H9 (cell line): ENCODE measurements at regions not wholly inside any gene's neighbourhood (a gene's known extent, or its start where the extent isn't known, plus 50 kb on each side); places are given as distances from the start of the nearest gene placed in this dataset.

Experiments used
- DNase-seq: peaks from one replicate; pipeline ENCODE4 v3.0.0-alpha.2; 2017
- H2AFZ ChIP-seq: one replicate; pipeline ENCODE4 v1.6.1; 2013; ENCODE audit warnings: mild to moderate bottlenecking, low read length, control low read depth, moderate library complexity
- H2AK5ac ChIP-seq: 2 replicates; pipeline ENCODE4 v1.6.1; 2013; ENCODE audit warnings: low read length, control low read depth, mixed read lengths; ENCODE audit not compliant: insufficient read length
- H2BK120ac ChIP-seq: one replicate; pipeline ENCODE4 v1.6.1; 2013; ENCODE audit warnings: low read depth, mild to moderate bottlenecking, low read length, control low read depth, inconsistent platforms; ENCODE audit not compliant: poor library complexity, severe bottlenecking
- H2BK12ac ChIP-seq: 2 replicates; pipeline ENCODE4 v1.6.1; 2013; ENCODE audit warnings: low read length, control low read depth, mixed read lengths, low read depth; ENCODE audit not compliant: insufficient read length
- H2BK15ac ChIP-seq: 2 replicates; pipeline ENCODE4 v1.6.1; 2013; ENCODE audit warnings: low read depth, low read length, control low read depth
- H2BK20ac ChIP-seq: one replicate; pipeline ENCODE4 v1.6.1; 2013; ENCODE audit warnings: low read depth, mild to moderate bottlenecking, low read length, control low read depth, inconsistent platforms; ENCODE audit not compliant: poor library complexity, severe bottlenecking
- H2BK5ac ChIP-seq: 2 replicates; pipeline ENCODE4 v1.6.1; 2013; ENCODE audit warnings: low read length, control low read depth, mixed read lengths; ENCODE audit not compliant: insufficient read length
- H3K14ac ChIP-seq: 2 replicates; pipeline ENCODE4 v1.6.1; 2013; ENCODE audit warnings: low read length, control low read depth; ENCODE audit not compliant: insufficient read depth
- H3K18ac ChIP-seq: 2 replicates; pipeline ENCODE4 v1.6.1; 2013; ENCODE audit warnings: low read depth, mild to moderate bottlenecking, mixed read lengths, low read length, control low read depth; ENCODE audit not compliant: insufficient read length
- H3K23ac ChIP-seq: 2 replicates; pipeline ENCODE4 v1.6.1; 2013; ENCODE audit warnings: low read length, control low read depth, mixed read lengths, low read depth; ENCODE audit not compliant: insufficient read length
- H3K23me2 ChIP-seq: 2 replicates; pipeline ENCODE4 v1.6.1; 2013; ENCODE audit warnings: low read depth, mild to moderate bottlenecking, mixed read lengths, low read length, control low read depth; ENCODE audit not compliant: insufficient read length, poor library complexity, severe bottlenecking
- H3K27ac ChIP-seq: 2 replicates; pipeline ENCODE4 v1.5.1; 2013; ENCODE audit warnings: low read length, control low read depth, mixed read lengths, low read depth; ENCODE audit not compliant: insufficient read length
- H3K27me3 ChIP-seq: 2 replicates; pipeline ENCODE4 v1.6.1; 2013; ENCODE audit warnings: low read length, control low read depth, inconsistent platforms; ENCODE audit not compliant: insufficient read depth
- H3K4ac ChIP-seq: 2 replicates; pipeline ENCODE4 v1.6.1; 2013; ENCODE audit warnings: low read depth, mild to moderate bottlenecking, control low read depth, inconsistent platforms, low read length, moderate library complexity
- H3K4me1 ChIP-seq: 2 replicates; pipeline ENCODE4 v1.6.1; 2013; ENCODE audit warnings: low read length, control low read depth, inconsistent platforms; ENCODE audit not compliant: insufficient read depth
- H3K4me2 ChIP-seq: 2 replicates; pipeline ENCODE4 v1.6.1; 2013; ENCODE audit warnings: low read length, control low read depth, mixed read lengths; ENCODE audit not compliant: insufficient read length, insufficient read depth
- H3K56ac ChIP-seq: 2 replicates; pipeline ENCODE4 v1.6.1; 2013; ENCODE audit warnings: low read depth, mild to moderate bottlenecking, mixed read lengths, low read length, control low read depth; ENCODE audit not compliant: insufficient read length
- H3K79me1 ChIP-seq: 2 replicates; pipeline ENCODE4 v1.6.1; 2013; ENCODE audit warnings: low read depth, mild to moderate bottlenecking, moderate library complexity, low read length, control low read depth, inconsistent platforms; ENCODE audit not compliant: insufficient read depth, poor library complexity, severe bottlenecking
- H3K79me2 ChIP-seq: 2 replicates; pipeline ENCODE4 v1.6.1; 2013; ENCODE audit warnings: low read length, control low read depth, inconsistent platforms; ENCODE audit not compliant: insufficient read depth
- H3K9ac ChIP-seq: 2 replicates; pipeline ENCODE4 v1.6.1; 2013; ENCODE audit warnings: low read length, control low read depth, mixed read lengths; ENCODE audit not compliant: insufficient read length; ENCODE audit errors: extremely low read depth
- H3K9me3 ChIP-seq: one replicate; pipeline ENCODE4 v1.6.1; 2013; ENCODE audit warnings: low read depth, low read length, inconsistent platforms; ENCODE audit not compliant: control insufficient read depth
- H3T11ph ChIP-seq: one replicate; pipeline ENCODE4 v1.6.1; 2013; ENCODE audit warnings: mild to moderate bottlenecking, low read length, control low read depth, inconsistent platforms
- H4K20me1 ChIP-seq: one replicate; pipeline ENCODE4 v1.6.1; 2013; ENCODE audit not compliant: control insufficient read depth, insufficient read length, insufficient read depth
- H4K5ac ChIP-seq: 2 replicates; pipeline ENCODE4 v1.6.1; 2013; ENCODE audit warnings: low read depth, mild to moderate bottlenecking, mixed read lengths, low read length, control low read depth; ENCODE audit not compliant: insufficient read length
- H4K8ac ChIP-seq: replicated peaks from 2 replicates; pipeline ENCODE4 v1.6.1; 2013; ENCODE audit warnings: low read length, control low read depth, mixed read lengths, low read depth; ENCODE audit not compliant: insufficient read length
- H4K91ac ChIP-seq: 2 replicates; pipeline ENCODE4 v1.6.1; 2013; ENCODE audit warnings: low read depth, mild to moderate bottlenecking, moderate library complexity, mixed read lengths, low read length, control low read depth; ENCODE audit not compliant: insufficient read length
- H3K27ac Mint-ChIP-seq, 3 experiments: 2 replicates in 2 of 3; 3 replicates in 1 of 3; pipeline ENCODE4 v1.8.0; 2020 to 2021; ENCODE audit warnings: mixed read lengths in 3 of 3, mild to moderate bottlenecking in 1 of 3, moderate library complexity in 1 of 3
- H3K27me3 Mint-ChIP-seq: 2 replicates; pipeline ENCODE4 v1.8.0; 2021; ENCODE audit warnings: low read depth, mild to moderate bottlenecking, moderate library complexity, mixed read lengths
- H3K36me3 Mint-ChIP-seq, 3 experiments: 2 replicates in 2 of 3; 3 replicates in 1 of 3; pipeline ENCODE4 v1.8.0; 2020 to 2021; ENCODE audit warnings: low read depth in 3 of 3, mixed read lengths in 3 of 3; ENCODE audit not compliant: insufficient read depth in 1 of 3
- H3K4me1 Mint-ChIP-seq, 2 experiments: 2 replicates each; pipeline ENCODE4 v1.8.0; 2020; ENCODE audit warnings: mixed read lengths in 2 of 2
- H3K4me3 Mint-ChIP-seq, 2 experiments: 2 replicates in 1 of 2; 3 replicates in 1 of 2; pipeline ENCODE4 v1.8.0; 2020 to 2021; ENCODE audit warnings: mild to moderate bottlenecking in 2 of 2, mixed read lengths in 2 of 2, moderate library complexity in 1 of 2
- H3K9me3 Mint-ChIP-seq, 2 experiments: 2 replicates in 1 of 2; 3 replicates in 1 of 2; pipeline ENCODE4 v1.8.0; 2020; ENCODE audit warnings: mild to moderate bottlenecking in 2 of 2, mixed read lengths in 2 of 2, moderate library complexity in 1 of 2
- CTCF ChIP-seq: fragments of 200-600 bp; sonication (generic); conservative IDR thresholded peaks from 3 replicates; pipeline ENCODE4 v1.8.0; 2021; ENCODE audit warnings: antibody characterized with exemption, mild to moderate bottlenecking
- WGBS: extraction: QIAGEN DNeasy Blood & Tissue Kit; methylation state at CpG from one replicate; pipeline ENCODE4 v1.1.7; 2013; ENCODE audit warnings: missing lambda C conversion rate, low lambda C conversion rate, mixed read lengths; ENCODE audit not compliant: insufficient read length; ENCODE audit errors: extremely low coverage; 5-methylcytosine and 5-hydroxymethylcytosine counted together

DNA sequence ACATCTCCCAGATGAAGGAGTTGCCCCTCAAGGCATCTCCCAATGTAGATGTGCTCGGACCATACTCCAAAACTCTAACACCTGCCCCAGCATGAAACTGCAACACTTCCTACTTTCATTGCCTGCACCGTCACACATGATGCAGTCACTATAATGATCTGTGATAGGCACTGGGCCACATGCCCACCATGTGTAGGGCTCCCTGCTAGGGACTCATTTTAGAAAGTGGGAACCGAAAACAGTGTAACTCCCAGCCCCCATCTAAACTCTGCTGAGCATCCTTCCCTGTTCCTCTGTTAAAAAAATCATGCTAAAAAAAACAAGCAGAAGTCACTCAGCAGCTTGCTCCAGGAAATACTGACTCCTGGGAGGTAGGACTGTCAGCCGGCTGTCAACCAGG is 496.1 kb upstream of the RAB6C start:
- no peaks in the 10 kb centered on the region for H3K36me3 Mint-ChIP-seq
- H3K9me3 Mint-ChIP-seq: no peaks in the 10 kb centered on the region

More for the DNA sequence above, 496.1 kb upstream of the RAB6C start:
- H3K4me3 Mint-ChIP-seq: no peak overlapping the region; a peak in 1 of 5 replicates
- WGBS: no CpG with 5 or more reads among the region's 4 CpGs
- H3K14ac ChIP-seq: no peak overlapping the region
- H4K8ac ChIP-seq: no peak overlapping the region
- no peak overlapping the region for H2AFZ ChIP-seq
- no peak for DNase-seq
- H3K27me3 Mint-ChIP-seq: peaks cover 11% of the 10 kb centered on the region
- H3K27me3 ChIP-seq: no peaks in the 10 kb centered on the region
- peaks cover 11 to 12% of the 10 kb centered on the region in 2 experiments for H3K4me1 Mint-ChIP-seq
- H2BK120ac ChIP-seq: no peak overlapping the region
- no peak overlapping the region for H2BK20ac ChIP-seq
- H4K5ac ChIP-seq: no peak overlapping the region
- no peak overlapping the region for H3K4ac ChIP-seq
- H3K23me2 ChIP-seq: no peaks in the 10 kb centered on the region
- no peak overlapping the region for H4K91ac ChIP-seq
- no peaks in the 10 kb centered on the region for H3K79me1 ChIP-seq
- H3K23ac ChIP-seq: no peak overlapping the region
- no peaks in the 10 kb centered on the region for H3K79me2 ChIP-seq
- no peak overlapping the region for H2AK5ac ChIP-seq
- H3K9me3 ChIP-seq: no peaks in the 10 kb centered on the region
- no peak for TF ChIP-seq CTCF
- no peak overlapping the region for H3K9ac ChIP-seq
- H4K20me1 ChIP-seq: no peaks in the 10 kb centered on the region
- no peak overlapping the region for H2BK15ac ChIP-seq
- H2BK5ac ChIP-seq: no peak overlapping the region
- H3K56ac ChIP-seq: no peak overlapping the region
- no peak overlapping the region for H3K27ac ChIP-seq
- H2BK12ac ChIP-seq: no peak overlapping the region
- no peak overlapping the region for H3T11ph ChIP-seq
- H3K18ac ChIP-seq: no peak overlapping the region
- H3K4me1 ChIP-seq: peaks cover 4% of the 10 kb centered on the region; the same call in 1 of the 2 replicates
- H3K4me2 ChIP-seq: no peak overlapping the region
- H3K27ac Mint-ChIP-seq: peak overlapping the region in 1 of 3 experiments; percentile 91; a peak in 1 of 7 replicates
